T-helper 1 cell treated with Interleukin-12 subunit alpha and Interleukin-12 subunit beta and Interleukin-4 antibody, amounts not matched to agents 30 μg/mL and 1 μg/mL, for 36 hours (primary cell): ENCODE measurements at regions not wholly inside any gene's neighbourhood (a gene's known extent, or its start where the extent isn't known, plus 50 kb on each side); places are given as distances from the start of the nearest gene placed in this dataset.

Source experiments
- H3K27ac Mint-ChIP-seq: one replicate; pipeline ENCODE4 v1.8.0; 2021; ENCODE audit warnings: mild to moderate bottlenecking, mixed read lengths
- H3K27me3 Mint-ChIP-seq: one replicate; pipeline ENCODE4 v1.8.0; 2021; ENCODE audit warnings: low read depth, mixed read lengths
- H3K36me3 Mint-ChIP-seq: one replicate; pipeline ENCODE4 v1.8.0; 2021; ENCODE audit warnings: low read depth, mixed read lengths
- H3K4me1 Mint-ChIP-seq: one replicate; pipeline ENCODE4 v1.8.0; 2021; ENCODE audit warnings: low read depth, mixed read lengths
- H3K4me3 Mint-ChIP-seq: one replicate; pipeline ENCODE4 v1.8.0; 2021; ENCODE audit warnings: mild to moderate bottlenecking, moderate library complexity, mixed read lengths
- H3K9me3 Mint-ChIP-seq: one replicate; pipeline ENCODE4 v1.8.0; 2021; ENCODE audit warnings: mixed read lengths

GRCh38 chr17:77825621-77826020 lies 132.9 kb upstream of the TNRC6C start:
- Mint-ChIP-seq H3K4me1 (no peaks in the 10 kb centered on the region), H3K27ac (no peak overlapping the region), H3K9me3 (no peaks in the 10 kb centered on the region), H3K36me3 (no peaks in the 10 kb centered on the region), H3K4me3 (no peak overlapping the region), H3K27me3 (peaks cover 15% of the 10 kb centered on the region)

- Mint-ChIP-seq H3K27ac (no peak overlapping the region), H3K9me3 (no peaks in the 10 kb centered on the region), H3K4me1 (no peaks in the 10 kb centered on the region), H3K27me3 (peaks cover 13% of the 10 kb centered on the region), H3K4me3 (no peak overlapping the region), H3K36me3 (no peaks in the 10 kb centered on the region)
Observed at GRCh38 chr17:77826132-77826873, 132.2 kb upstream of the TNRC6C start.

- H3K4me3 Mint-ChIP-seq = no peak overlapping the region
- no peak overlapping the region for H3K27ac Mint-ChIP-seq
- H3K4me1 Mint-ChIP-seq = no peaks in the 10 kb centered on the region
Observed at GRCh38 chr17:77827039-77827438, 131.5 kb upstream of the TNRC6C start.

GRCh38 chr17:77827511-77827910 lies 131.0 kb upstream of the TNRC6C start:
- Mint-ChIP-seq H3K36me3 (no peaks in the 10 kb centered on the region), H3K9me3 (no peaks in the 10 kb centered on the region), H3K27ac (no peak overlapping the region), H3K4me3 (no peak overlapping the region), H3K27me3 (peaks cover 16% of the 10 kb centered on the region), H3K4me1 (no peaks in the 10 kb centered on the region)

More at GRCh38 chr17:77827039-77827438, 131.5 kb upstream of the TNRC6C start:
- H3K36me3 Mint-ChIP-seq = no peaks in the 10 kb centered on the region
- H3K9me3 Mint-ChIP-seq = no peaks in the 10 kb centered on the region
- peaks cover 16% of the 10 kb centered on the region for H3K27me3 Mint-ChIP-seq

- peaks cover 21% of the 10 kb centered on the region for H3K27me3 Mint-ChIP-seq
- peaks cover 3% of the 10 kb centered on the region for H3K4me1 Mint-ChIP-seq
- H3K4me3 Mint-ChIP-seq = no peak overlapping the region
- no peaks in the 10 kb centered on the region for H3K9me3 Mint-ChIP-seq
- no peaks in the 10 kb centered on the region for H3K36me3 Mint-ChIP-seq
- no peak overlapping the region for H3K27ac Mint-ChIP-seq
Observed at GRCh38 chr17:77828749-77829539, 129.6 kb upstream of the TNRC6C start.

- no peaks in the 10 kb centered on the region for H3K36me3 Mint-ChIP-seq
- peaks cover 23% of the 10 kb centered on the region for H3K27me3 Mint-ChIP-seq
- H3K4me3 Mint-ChIP-seq = no peak overlapping the region
- H3K4me1 Mint-ChIP-seq = peaks cover 15% of the 10 kb centered on the region
- H3K9me3 Mint-ChIP-seq = no peaks in the 10 kb centered on the region
- H3K27ac Mint-ChIP-seq = no peak overlapping the region
Observed at GRCh38 chr17:77829843-77830799, 128.4 kb upstream of the TNRC6C start.

GRCh38 chr17:77830816-77831473 lies 127.6 kb upstream of the TNRC6C start:
- Mint-ChIP-seq H3K36me3 (no peaks in the 10 kb centered on the region), H3K4me3 (no peak overlapping the region), H3K27ac (no peak overlapping the region), H3K9me3 (no peaks in the 10 kb centered on the region), H3K4me1 (peaks cover 18% of the 10 kb centered on the region), H3K27me3 (peaks cover 23% of the 10 kb centered on the region)

GRCh38 chr17:77831474-77832179 lies 126.9 kb upstream of the TNRC6C start:
- Mint-ChIP-seq H3K27me3 (peaks cover 26% of the 10 kb centered on the region), H3K36me3 (no peaks in the 10 kb centered on the region), H3K9me3 (peaks cover 2% of the 10 kb centered on the region), H3K27ac (no peak overlapping the region), H3K4me3 (no peak overlapping the region), H3K4me1 (peaks cover 20% of the 10 kb centered on the region)

- Mint-ChIP-seq H3K36me3 (no peaks in the 10 kb centered on the region), H3K4me3 (no peak overlapping the region), H3K9me3 (peaks cover 3% of the 10 kb centered on the region), H3K27me3 (peaks cover 26% of the 10 kb centered on the region), H3K27ac (no peak overlapping the region), H3K4me1 (peaks cover 22% of the 10 kb centered on the region)
Observed at GRCh38 chr17:77832180-77832560, 126.3 kb upstream of the TNRC6C start.

- no peak overlapping the region for H3K4me3 Mint-ChIP-seq
- peaks cover 7% of the 10 kb centered on the region for H3K9me3 Mint-ChIP-seq
- no peak overlapping the region for H3K27ac Mint-ChIP-seq
- H3K4me1 Mint-ChIP-seq = peaks cover 22% of the 10 kb centered on the region
- peaks cover 4% of the 10 kb centered on the region for H3K36me3 Mint-ChIP-seq
- peaks cover 22% of the 10 kb centered on the region for H3K27me3 Mint-ChIP-seq
Observed at GRCh38 chr17:77833769-77834168, 124.7 kb upstream of the TNRC6C start.

GRCh38 chr17:77834170-77835115 lies 124.1 kb upstream of the TNRC6C start:
- peaks cover 6% of the 10 kb centered on the region for H3K36me3 Mint-ChIP-seq
- H3K27ac Mint-ChIP-seq = no peak overlapping the region
- peaks cover 22% of the 10 kb centered on the region for H3K4me1 Mint-ChIP-seq
- peaks cover 7% of the 10 kb centered on the region for H3K9me3 Mint-ChIP-seq
- H3K27me3 Mint-ChIP-seq = peaks cover 29% of the 10 kb centered on the region
- H3K4me3 Mint-ChIP-seq = no peak overlapping the region

- Mint-ChIP-seq H3K4me1 (peaks cover 25% of the 10 kb centered on the region), H3K9me3 (peaks cover 7% of the 10 kb centered on the region), H3K27me3 (peaks cover 39% of the 10 kb centered on the region), H3K27ac (no peak overlapping the region), H3K36me3 (peaks cover 6% of the 10 kb centered on the region), H3K4me3 (no peak overlapping the region)
Observed at GRCh38 chr17:77836557-77837041, 121.9 kb upstream of the TNRC6C start.
